A549 (cell line): ENCODE measurements at regions not wholly inside any gene's neighbourhood (a gene's known extent, or its start where the extent isn't known, plus 50 kb on each side); places are given as distances from the start of the nearest gene placed in this dataset.

Experiments
- ATAC-seq, 2 experiments: fragments of 200-7000 bp in 1 of 2; fragments of >200 bp in 1 of 2; cut with Nextera tagmentation in 1 of 2; cut with Tn5 transposase in 1 of 2; 3 replicates each; pipeline versions ENCODE4 v1.8.0 to v1.9.1; 2018 to 2020; ENCODE audit warnings: mild to moderate bottlenecking in 1 of 2, moderate library complexity in 1 of 2
- CTCF ChIA-PET: fragments of 300-600 bp; sonication (Branson Sonifier 250); formaldehyde crosslinking; extraction: SDS; loops from one replicate; lab custom pipeline; 2021; ENCODE audit warnings: antibody characterized with exemption, inconsistent platforms; lab: Yijun Ruan, JAX
- POLR2A ChIA-PET: fragments of 350-600 bp; formaldehyde crosslinking; extraction: SDS; loops from one replicate; lab custom pipeline; 2021; ENCODE audit warnings: antibody characterized with exemption, inconsistent platforms; lab: Yijun Ruan, JAX
- DNase-seq, 2 experiments: peaks; one replicate each; pipeline versions ENCODE4 v3.0.0 to v3.0.0-alpha.2; 2011 to 2016; ENCODE audit warnings: low read depth in 1 of 2, low spot score in 1 of 2
- FAIRE-seq: peaks from 2 replicates; lab custom pipeline; 2011; peaks lifted over from hg19 to GRCh38; lab: Jason Lieb, UNC
- H3K27ac ChIP-seq, 2 experiments: fragments of >200 bp; sonication (Bioruptor Twin); formaldehyde crosslinking; 3 replicates each; pipeline ENCODE4 v1.5.1; 2016 to 2017
- H3K4me1 ChIP-seq: fragments of >200 bp; sonication (Bioruptor Twin); formaldehyde crosslinking; 3 replicates; pipeline ENCODE4 v1.6.1; 2016
- H3K4me2 ChIP-seq: fragments of >200 bp; sonication (Bioruptor Twin); formaldehyde crosslinking; 3 replicates; pipeline ENCODE4 v1.6.1; 2016
- H3K4me3 ChIP-seq: fragments of >200 bp; sonication (Bioruptor Twin); formaldehyde crosslinking; 3 replicates; pipeline ENCODE4 v1.5.1; 2016
- H3K9me3 ChIP-seq: fragments of >200 bp; sonication (Bioruptor Twin); formaldehyde crosslinking; 3 replicates; pipeline ENCODE4 v1.6.1; 2016
- ATOH8 ChIP-seq: fragments of 250-450 bp; sonication (Bioruptor Pico); IDR thresholded peaks from 2 replicates; pipeline ENCODE4 v1.5.0; 2020; ENCODE audit warnings: low read depth, mild to moderate bottlenecking, moderate library complexity
- BCL3 ChIP-seq: fragments of >200 bp; sonication (Bioruptor Twin); formaldehyde crosslinking; IDR thresholded peaks from 3 replicates; pipeline ENCODE4 v1.6.1; 2016
- BHLHE40 ChIP-seq: IDR thresholded peaks from 2 replicates; pipeline ENCODE4 v1.6.1; 2012; ENCODE audit warnings: low read depth, low read length, inconsistent platforms
- CTCF ChIP-seq: fragments of >200 bp; sonication (Bioruptor Twin); formaldehyde crosslinking; IDR thresholded peaks from 3 replicates; pipeline ENCODE4 v1.5.1; 2016
- EHMT2 ChIP-seq: fragments of 200-600 bp; sonication (generic); IDR thresholded peaks from 2 replicates; pipeline ENCODE4 v1.6.1; 2016; ENCODE audit warnings: antibody characterized with exemption, low read depth, mild to moderate bottlenecking, moderate library complexity
- GATA3 ChIP-seq: IDR thresholded peaks from 2 replicates; pipeline ENCODE4 v1.6.1; 2012; ENCODE audit warnings: borderline replicate concordance
- HDAC2 ChIP-seq: fragments of 200-600 bp; sonication (generic); IDR thresholded peaks from 2 replicates; pipeline ENCODE4 v1.6.1; 2016
- JUNB ChIP-seq: fragments of >200 bp; sonication (Bioruptor Twin); formaldehyde crosslinking; IDR thresholded peaks from 2 replicates; pipeline ENCODE4 v1.6.1; 2016
- MAZ ChIP-seq: fragments of 150-350 bp; IDR thresholded peaks from 2 replicates; pipeline ENCODE4 v1.6.1; 2014; ENCODE audit warnings: antibody characterized with exemption, low read depth, low read length, borderline replicate concordance
- NFE2L2 ChIP-seq: fragments of 150-350 bp; conservative IDR thresholded peaks from 2 replicates; pipeline ENCODE4 v1.6.1; 2014; ENCODE audit warnings: low read length
- NPAS2 ChIP-seq: fragments of 250-450 bp; sonication (Bioruptor Pico); IDR thresholded peaks from 2 replicates; pipeline ENCODE4 v1.8.0; 2022; ENCODE audit warnings: mild to moderate bottlenecking, moderate library complexity, borderline replicate concordance
- NR3C1 ChIP-seq: fragments of >200 bp; sonication (Bioruptor Twin); formaldehyde crosslinking; IDR thresholded peaks from 3 replicates; pipeline ENCODE4 v1.6.1; 2017
- POLR2AphosphoS2 ChIP-seq: conservative IDR thresholded peaks from 2 replicates; pipeline ENCODE4 v1.6.1; 2012; ENCODE audit warnings: low read length, improper control_type of control experiment, inconsistent platforms
- RAD21 ChIP-seq, 2 experiments: fragments of >200 bp in 1 of 2; sonication (Bioruptor Twin) in 1 of 2; formaldehyde crosslinking in 1 of 2; IDR thresholded peaks in 1 of 2; conservative IDR thresholded peaks in 1 of 2; 2 replicates in 1 of 2; 3 replicates in 1 of 2; pipeline ENCODE4 v1.6.1; 2012 to 2018; ENCODE audit warnings: inconsistent platforms in 1 of 2
- RARB ChIP-seq: fragments of 250-450 bp; sonication (Bioruptor Pico); IDR thresholded peaks from 2 replicates; pipeline ENCODE4 v1.8.0; 2021; ENCODE audit warnings: mild to moderate bottlenecking, moderate library complexity
- REST ChIP-seq: fragments of 200-600 bp; sonication (generic); IDR thresholded peaks from 2 replicates; pipeline ENCODE4 v1.6.1; 2016; ENCODE audit warnings: antibody characterized with exemption, mild to moderate bottlenecking, moderate library complexity
- RNF2 ChIP-seq: fragments of 200-600 bp; sonication (generic); IDR thresholded peaks from 2 replicates; pipeline ENCODE4 v1.6.1; 2016; ENCODE audit warnings: low read depth, mild to moderate bottlenecking, antibody characterized with exemption, moderate library complexity, borderline replicate concordance
- SREBF2 ChIP-seq: fragments of 450-650 bp; IDR thresholded peaks from 2 replicates; pipeline ENCODE4 v1.6.1; 2014; ENCODE audit warnings: mild to moderate bottlenecking, moderate library complexity
- TFCP2L1 ChIP-seq: fragments of 250-450 bp; sonication (Bioruptor Pico); IDR thresholded peaks from 2 replicates; pipeline ENCODE4 v1.5.0; 2021; ENCODE audit warnings: mild to moderate bottlenecking
- ZC3H11A ChIP-seq: fragments of 450-650 bp; IDR thresholded peaks from 2 replicates; pipeline ENCODE4 v1.6.1; 2014; ENCODE audit warnings: antibody characterized with exemption, mild to moderate bottlenecking
- ZFP36 ChIP-seq: fragments of 450-650 bp; IDR thresholded peaks from 2 replicates; pipeline ENCODE4 v1.6.1; 2014; ENCODE audit warnings: borderline replicate concordance; ENCODE audit not compliant: partially characterized antibody
- WGBS: methylation state at CpG from one replicate; pipeline ENCODE4 v1.1.6; 2017; ENCODE audit errors: missing lambda C conversion rate; 5-methylcytosine and 5-hydroxymethylcytosine counted together

- Histone ChIP-seq H3K4me3 (no peak overlapping the region), H3K27ac (no peak overlapping the region), H3K9me3 (no peaks in the 10 kb centered on the region), H3K4me2 (no peak overlapping the region), H3K4me1 (peaks cover 30% of the 10 kb centered on the region; the same call in 2 of the 3 replicates)
- TF ChIP-seq HDAC2 (no peak), RNF2 (no peak), RAD21 (conservative IDR thresholded peaks at IDR 0.05 in 1 of 2, IDR thresholded peaks at IDR 0.05 in 1 of 2) (no peak), GATA3 (no peak)
- 71% methylated on average over 3 of the region's 3 CpGs for WGBS
- DNase-seq (no peak), ATAC-seq (no peak), FAIRE-seq (no peak)
- POLR2A ChIA-PET, result no interaction called here
- CTCF ChIA-PET, result no interaction called here
Measured at GRCh38 chr2:18828296-18828695, 238.9 kb upstream of the NT5C1B start.

GRCh38 chr2:18825838-18826237 is 236.5 kb upstream of the NT5C1B start:
- Histone ChIP-seq H3K27ac (no peak overlapping the region), H3K9me3 (no peaks in the 10 kb centered on the region), H3K4me2 (no peak overlapping the region), H3K4me1 (peaks cover 16% of the 10 kb centered on the region; the same call in 2 of the 3 replicates), H3K4me3 (no peak overlapping the region)
- POLR2A ChIA-PET, result no interaction called here
- WGBS, result 61% methylated on average over 7 of the region's 7 CpGs
- DNase-seq (no peak), ATAC-seq (no peak), FAIRE-seq (no peak)
- CTCF ChIA-PET, result no interaction called here
- TF ChIP-seq NR3C1, result no peak
- no peak for TF ChIP-seq SREBF2
- TF ChIP-seq RARB (CRISPR knock-in tag), result no peak
- TF ChIP-seq RNF2, result no peak
- TF ChIP-seq CTCF, result no peak
- TF ChIP-seq MAZ, result no peak
- no peak for TF ChIP-seq TFCP2L1 (CRISPR knock-in tag)
- TF ChIP-seq JUNB, result no peak
- no peak for TF ChIP-seq HDAC2

GRCh38 chr2:18824915-18825314 is 235.5 kb upstream of the NT5C1B start:
- WGBS, result 71% methylated on average over 2 of the region's 2 CpGs
- H3K4me3 ChIP-seq, result no peak overlapping the region
- H3K4me1 ChIP-seq, result peaks cover 9% of the 10 kb centered on the region; the same call in 2 of the 3 replicates
- H3K27ac ChIP-seq, result no peak overlapping the region
- ChIA-PET CTCF (interaction anchor here (1.2 to 1.7 kb wide), 2 partner anchors 10 to 305 kb away, joined by 3 to 5 read pairs; no protein-coding TSS in a partner anchor), POLR2A (no interaction called here)
- H3K9me3 ChIP-seq, result no peaks in the 10 kb centered on the region
- DNase-seq (no peak), FAIRE-seq (no peak), ATAC-seq (no peak)
- TF ChIP-seq MAZ, result no peak
- no peak overlapping the region for H3K4me2 ChIP-seq

- H3K4me3 ChIP-seq, result no peak overlapping the region
- no peak for FAIRE-seq
- CTCF ChIA-PET, result interaction anchor here (1.2 to 1.7 kb wide), 2 partner anchors 11 to 304 kb away, joined by 3 to 5 read pairs; no protein-coding TSS in a partner anchor
- ATAC-seq, result no peak
- TF ChIP-seq MAZ, result no peak
- no peak for TF ChIP-seq ZFP36
- TF ChIP-seq BCL3, result no peak
- TF ChIP-seq ZC3H11A, result no peak
- TF ChIP-seq JUNB, result no peak
- TF ChIP-seq BHLHE40, result no peak
- TF ChIP-seq EHMT2, result no peak
- no peak for TF ChIP-seq POLR2AphosphoS2
- no peak for TF ChIP-seq NPAS2
- no peak for TF ChIP-seq REST
- no peak for TF ChIP-seq RNF2
- no peak for TF ChIP-seq ATOH8 (CRISPR knock-in tag)
- no peak for TF ChIP-seq NFE2L2
- POLR2A ChIA-PET, result no interaction called here
- no peak overlapping the region for H3K27ac ChIP-seq
- H3K9me3 ChIP-seq, result no peaks in the 10 kb centered on the region
- 53% methylated on average over 2 of the region's 2 CpGs for WGBS
- no peak for DNase-seq
- H3K4me2 ChIP-seq, result no peak overlapping the region
- peaks cover 4% of the 10 kb centered on the region; the same call in 2 of the 3 replicates for H3K4me1 ChIP-seq
Measured at GRCh38 chr2:18824325-18824790, 235.0 kb upstream of the NT5C1B start.
